Activated CD8-positive, alpha-beta memory T cell treated with anti-CD3 and anti-CD28 coated beads, Interleukin-2, amount 50 U/mL, for 24 hours (primary cell): ENCODE measurements at regions not wholly inside any gene's neighbourhood (a gene's known extent, or its start where the extent isn't known, plus 50 kb on each side); places are given as distances from the start of the nearest gene placed in this dataset.
"Not testable (repeated sequence)": the region's sequence is repeated elsewhere in the genome, so short reads cannot be mapped to it uniquely, and the experiment has no call there.

ENCODE experiments used
- DNase-seq: peaks from one replicate; pipeline ENCODE4 v3.0.0-alpha.2; 2020; ENCODE audit errors: extremely low read depth

DNA sequence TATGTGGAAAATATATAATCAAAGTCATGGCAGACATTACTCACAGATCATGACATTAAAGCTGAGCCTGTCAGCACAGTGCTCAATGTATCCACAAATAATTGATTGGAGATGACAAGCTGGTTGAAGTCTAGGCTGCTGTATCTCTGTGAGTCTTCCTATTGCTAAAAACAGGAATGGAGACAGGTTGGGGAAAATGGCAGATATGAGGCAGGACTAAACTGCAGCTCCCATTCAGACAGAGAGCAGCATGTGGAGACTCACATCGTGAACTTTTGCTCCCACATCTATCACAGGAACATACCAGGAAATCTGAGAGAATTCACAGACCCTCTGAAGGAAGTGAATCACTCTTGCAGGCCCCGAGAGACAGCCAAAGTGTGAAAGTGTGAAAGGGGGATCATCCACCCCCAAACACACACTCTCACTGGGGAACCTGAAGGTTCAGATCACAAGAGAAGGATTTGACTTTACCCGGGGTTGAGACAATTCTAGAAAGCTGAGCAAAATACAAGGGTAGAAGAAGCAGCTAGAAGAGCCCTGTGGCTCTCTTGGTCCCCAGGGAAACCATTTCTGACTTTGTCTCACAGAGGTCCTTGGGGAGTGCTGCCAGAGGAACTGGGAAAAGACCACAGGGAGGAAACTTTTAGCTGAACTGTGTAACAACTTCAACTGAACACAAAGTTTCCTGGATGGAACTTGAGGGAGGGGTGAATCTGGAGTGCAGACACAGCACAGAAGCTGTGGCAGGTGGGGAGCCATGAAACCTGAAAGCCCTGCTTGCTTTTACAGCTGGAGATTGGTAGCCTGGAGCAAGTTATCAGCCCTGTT lies 173.4 kb downstream of the S1PR1 start:
- no peak for DNase-seq

DNA sequence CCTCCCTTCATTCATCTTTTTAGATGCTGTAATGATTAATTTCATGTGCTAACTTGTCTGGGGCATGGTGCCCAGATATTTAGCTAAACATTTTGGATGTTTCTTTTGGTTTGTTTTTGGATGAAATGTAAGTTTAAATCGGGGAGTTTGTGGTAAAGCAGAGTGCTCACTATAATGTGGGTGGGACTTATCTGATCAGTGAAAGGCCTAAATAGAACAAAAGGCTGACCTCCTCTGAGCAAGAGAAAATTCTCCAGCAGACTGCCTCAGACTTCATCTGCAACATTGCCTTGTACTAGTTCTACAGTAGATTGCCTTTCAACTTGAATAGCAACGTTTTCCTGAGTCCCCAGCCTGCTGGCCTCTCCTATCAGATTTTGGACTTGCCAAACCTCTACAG lies 183.6 kb downstream of the S1PR1 start:
- no peak for DNase-seq

DNA sequence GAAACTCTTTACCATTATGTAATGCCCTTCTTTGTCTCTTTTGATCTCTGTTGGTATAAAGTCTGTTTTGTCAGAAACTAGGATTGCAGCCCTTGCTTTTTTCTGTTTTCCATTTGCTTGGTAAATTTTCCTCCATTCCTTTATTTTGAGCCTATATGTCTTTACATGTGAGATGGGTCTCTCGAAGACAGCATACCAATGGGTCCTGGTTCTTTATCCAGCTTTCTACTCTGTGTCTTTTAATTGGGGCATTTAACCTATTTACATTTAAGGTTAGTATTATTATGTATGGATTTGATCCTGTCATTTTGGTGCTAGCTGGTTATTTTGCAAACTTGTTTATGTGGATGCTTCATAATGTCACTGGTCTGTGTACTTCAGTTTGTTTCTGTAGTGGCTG lies 191.3 kb downstream of the S1PR1 start:
- not testable (repeated sequence) for DNase-seq

DNA sequence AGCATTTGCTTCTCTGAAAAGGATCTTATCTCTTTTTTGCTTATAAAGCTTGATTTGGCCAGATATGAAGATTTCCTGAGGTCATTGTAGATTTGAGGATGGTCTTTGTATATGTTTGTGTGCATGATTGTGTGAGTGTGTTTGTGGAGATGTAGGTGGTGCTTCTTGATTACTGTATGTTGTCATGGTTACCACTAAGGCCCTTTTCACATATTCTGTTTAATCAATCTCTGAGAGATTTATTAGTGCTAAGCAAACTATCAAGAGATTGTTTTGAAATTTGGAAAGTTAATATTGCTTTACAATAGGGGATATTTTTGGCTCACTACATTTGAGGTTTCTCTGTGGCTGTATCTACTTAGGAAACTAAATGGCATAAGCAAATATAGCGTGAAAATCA lies 191.7 kb downstream of the S1PR1 start:
- DNase-seq: no peak

DNA sequence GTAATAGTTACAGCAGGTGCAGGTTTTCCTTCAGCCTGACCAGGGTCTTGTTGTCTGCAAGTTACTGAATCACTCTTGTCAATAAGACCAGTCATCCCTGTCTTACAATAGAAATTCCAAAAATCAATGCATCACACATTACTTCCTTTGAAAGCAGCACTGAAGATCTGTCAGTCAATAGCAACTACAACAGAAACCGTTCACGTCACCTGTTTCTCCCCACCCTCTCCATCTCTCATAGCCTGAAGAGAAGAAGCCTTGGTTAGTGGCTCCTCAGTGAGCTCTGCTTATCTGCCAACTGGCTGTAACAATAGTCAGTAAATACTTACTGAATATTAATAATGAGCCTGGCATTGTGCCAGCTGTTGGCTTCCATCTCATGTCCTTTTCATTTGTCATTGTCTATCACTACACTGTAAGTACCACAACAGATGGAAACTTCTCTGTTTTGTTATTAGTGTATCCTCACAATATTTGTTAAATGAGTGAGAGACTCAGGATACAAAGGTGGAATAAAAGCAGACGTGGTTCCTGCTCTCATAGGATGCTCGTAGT lies 195.2 kb downstream of the S1PR1 start:
- no peak for DNase-seq

DNA sequence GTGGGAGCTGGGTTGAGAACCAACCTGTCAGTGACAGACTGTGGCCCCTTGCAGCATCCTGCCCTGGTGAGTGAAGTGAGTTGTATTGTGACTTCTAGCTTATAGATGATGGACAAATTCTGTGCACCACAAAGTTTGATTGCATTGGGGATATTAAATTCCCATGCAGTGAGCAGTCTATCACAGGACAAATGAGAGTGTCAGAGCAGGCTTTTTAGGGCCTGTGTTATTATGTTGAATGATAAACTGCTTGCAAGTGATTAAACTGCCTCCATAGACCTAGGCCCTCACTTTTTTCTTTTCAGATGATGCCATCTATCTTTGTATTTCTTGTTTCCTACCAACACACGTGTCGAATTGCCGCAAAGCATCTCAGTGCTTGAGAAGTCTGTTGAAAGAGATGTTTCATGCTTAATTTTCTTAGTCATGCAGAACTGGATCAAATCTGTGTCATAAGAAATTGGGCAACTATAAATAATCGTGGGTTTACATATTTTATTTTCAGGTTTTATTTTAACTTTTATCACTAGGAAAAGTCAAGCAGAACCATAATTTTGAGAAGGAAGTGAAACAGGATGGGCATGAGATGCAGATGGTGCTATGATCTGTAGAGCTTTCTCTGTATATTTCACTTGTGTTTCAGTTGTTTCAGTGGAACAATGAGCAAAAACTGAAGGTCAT lies 199.2 kb downstream of the S1PR1 start:
- no peak for DNase-seq

DNA sequence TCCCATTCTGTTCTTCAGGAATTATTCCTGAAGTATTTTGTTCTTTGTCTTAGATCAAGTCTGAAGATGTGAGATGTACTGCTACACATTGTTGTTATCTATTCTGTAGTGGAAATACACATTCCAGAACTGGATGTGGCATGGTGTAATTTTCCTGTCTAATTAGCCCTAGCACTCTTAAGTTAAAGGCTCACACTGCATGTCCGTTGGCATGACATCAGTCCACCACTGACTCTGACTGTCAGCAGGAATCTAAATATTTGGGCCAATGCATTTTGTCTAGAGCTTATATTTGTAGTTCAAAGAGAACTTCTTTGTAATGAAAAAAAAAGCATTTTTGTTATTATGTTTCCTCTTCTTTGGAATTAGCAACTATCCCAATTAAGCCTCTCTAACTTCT lies 201.0 kb downstream of the S1PR1 start:
- no peak for DNase-seq

DNA sequence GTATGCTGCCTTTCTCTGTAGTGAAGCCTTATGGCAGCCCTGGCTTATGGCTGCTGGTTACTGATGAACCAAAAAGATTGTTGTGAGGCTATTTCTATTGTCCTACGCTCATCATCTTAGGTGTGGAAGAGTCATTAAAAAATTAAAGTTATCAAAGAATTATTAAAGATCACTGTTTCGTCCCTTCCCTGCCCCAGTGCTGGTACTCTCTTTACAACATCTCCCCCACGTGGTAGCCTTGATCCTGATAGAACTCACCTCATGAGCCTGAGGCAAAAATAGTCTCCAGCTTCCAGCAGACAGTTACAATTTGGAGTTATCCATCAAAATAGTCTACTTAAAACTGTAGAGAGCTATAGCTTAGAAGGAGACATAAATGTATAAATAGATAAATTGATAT lies 201.5 kb downstream of the S1PR1 start:
- DNase-seq: no peak

DNA sequence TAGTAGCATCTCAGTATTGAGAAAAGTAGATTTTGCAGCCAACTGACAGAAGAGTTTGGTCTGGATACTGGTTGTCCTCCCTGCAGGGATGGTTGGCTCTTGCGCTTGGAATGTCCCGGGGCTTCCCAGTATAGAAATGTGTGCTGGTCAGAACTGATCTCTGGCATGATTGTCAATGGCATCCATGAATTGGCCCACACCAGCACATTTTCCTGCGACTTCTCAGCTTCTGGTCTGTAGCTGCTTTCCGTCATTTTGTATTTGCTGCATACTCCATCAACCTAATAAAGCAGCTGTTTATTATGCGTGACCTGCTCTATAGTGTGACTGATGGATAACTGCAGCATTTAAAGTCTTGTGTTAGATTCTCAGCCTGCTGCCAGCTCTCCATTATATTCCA lies 203.7 kb downstream of the S1PR1 start:
- DNase-seq: no peak

DNA sequence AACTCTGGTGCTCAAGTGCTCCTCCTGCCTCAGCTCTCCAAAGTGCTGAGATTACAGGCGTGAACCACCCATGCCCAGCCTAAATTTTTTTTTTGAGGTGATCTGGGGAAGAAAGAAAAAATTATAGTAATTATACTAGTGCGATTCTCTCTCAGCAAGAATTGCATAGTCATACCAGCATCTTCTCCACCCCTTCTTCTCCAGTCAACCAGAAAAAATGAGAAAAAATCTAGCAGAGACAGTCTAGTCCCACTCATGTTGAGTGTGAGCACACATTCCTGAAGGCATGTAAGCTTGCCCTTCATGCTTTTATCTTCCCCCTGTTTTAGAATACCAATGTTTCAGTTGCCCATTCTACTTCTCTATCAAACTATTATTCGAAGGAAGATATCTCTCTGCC lies 207.6 kb downstream of the S1PR1 start:
- DNase-seq: no peak

DNA sequence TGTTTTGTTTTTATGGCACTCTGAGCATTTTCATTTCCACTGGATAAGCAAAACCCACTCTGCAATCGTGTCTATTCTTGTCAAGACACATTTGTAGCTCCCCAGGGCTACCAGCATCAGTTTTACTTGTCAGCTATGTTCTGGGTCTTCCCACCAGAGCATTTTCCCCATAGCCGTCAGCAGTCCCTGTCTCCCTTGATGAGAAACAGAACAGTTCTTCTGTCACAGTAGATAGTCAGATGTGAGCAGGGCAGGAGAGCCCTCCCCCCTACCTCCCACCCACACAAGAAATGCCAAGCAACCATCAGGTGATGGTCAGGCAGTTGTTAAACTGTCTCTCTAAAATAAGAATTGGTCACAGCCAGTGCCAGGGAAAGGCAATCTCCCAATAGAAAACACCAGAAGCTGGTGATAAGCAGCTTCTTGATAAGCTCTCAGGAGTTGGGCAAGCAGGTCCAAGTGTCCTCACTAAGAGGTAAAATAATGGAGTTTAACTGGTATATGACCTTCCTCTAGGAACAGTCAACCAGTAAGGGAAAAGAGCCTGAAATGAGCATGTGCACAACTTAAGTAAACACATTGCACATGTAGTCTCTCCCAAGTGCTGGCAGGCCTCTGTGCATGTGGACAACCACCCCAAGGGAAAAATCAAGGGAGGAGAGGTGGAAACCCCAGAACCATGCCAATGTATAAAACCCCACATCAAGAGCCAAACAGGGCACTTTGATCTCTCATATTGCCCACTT lies 208.2 kb downstream of the S1PR1 start:
- DNase-seq: no peak

DNA sequence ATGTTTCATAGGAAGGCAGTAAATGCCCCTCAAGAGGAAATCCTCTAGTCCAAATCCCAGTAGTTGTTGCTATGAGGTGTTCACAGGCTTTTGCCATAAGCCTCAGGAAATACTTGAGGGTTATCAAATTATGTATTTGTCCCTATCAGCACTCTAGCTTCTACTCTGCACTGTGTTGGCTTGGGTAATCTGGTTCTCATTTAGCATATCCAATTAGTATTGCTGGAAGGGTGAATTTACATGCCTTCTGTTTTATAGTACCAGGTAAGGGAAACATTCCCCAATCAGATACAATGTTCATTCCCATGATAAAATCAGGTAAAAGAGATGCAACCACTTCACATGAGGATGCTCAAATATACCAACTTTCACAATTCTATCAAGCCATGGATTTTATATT lies 211.2 kb downstream of the S1PR1 start:
- DNase-seq: no peak

DNA sequence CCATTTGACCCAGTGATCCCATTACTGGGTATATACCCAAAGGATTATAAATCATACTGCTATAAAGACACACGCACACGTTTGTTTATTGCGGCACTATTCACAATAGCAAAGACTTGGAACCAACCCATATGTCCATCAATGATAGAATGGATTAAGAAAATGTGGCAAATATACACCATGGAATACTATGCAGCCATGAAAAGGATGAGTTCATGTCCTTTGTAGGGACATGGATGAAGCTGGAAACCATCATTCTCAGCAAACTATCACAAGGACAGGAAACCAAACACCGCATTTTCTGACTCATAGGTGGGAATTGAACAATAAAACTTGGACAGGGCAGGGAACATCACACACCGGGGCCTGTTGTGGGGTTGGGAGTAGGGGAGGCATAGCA lies 213.9 kb downstream of the S1PR1 start:
- not testable (repeated sequence) for DNase-seq

DNA sequence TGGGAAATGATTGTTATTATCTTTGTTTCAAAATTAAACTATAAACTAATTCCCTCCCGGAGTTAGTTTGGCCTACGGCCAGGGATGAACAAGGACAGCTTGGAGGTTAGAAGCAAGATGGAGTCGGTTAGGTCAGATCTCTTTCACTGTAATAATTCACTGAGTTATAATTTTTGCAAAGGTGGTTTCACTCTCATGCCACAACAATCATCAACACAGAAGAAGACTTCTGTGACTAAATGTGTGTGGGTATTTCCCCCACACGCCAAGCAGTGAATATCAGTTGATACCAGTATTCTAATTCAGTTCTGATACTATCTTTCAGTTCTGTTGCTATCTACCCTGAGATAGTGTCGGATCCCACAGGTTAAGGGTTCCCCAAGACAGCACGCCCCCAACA lies 215.1 kb downstream of the S1PR1 start:
- DNase-seq: no peak

DNA sequence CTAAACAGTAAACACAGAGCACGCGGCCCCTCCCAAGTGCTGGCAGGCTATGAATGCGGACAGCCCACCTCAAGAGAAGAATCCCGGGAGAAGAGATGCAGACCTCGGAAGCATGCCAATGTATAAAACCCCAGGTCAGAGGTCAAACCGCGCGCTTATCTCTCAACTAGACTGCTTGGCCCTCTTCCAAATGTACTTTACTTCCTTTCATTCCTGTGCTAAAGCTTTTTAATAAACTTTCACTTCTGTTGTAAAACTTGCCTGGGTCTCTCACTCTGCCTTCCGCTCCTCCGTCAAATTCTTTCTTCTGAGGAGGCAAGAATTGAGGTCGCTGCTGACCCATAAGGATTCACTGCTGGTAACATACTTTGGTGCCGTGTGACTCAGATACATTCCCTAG lies 216.0 kb downstream of the S1PR1 start:
- DNase-seq: no peak

DNA sequence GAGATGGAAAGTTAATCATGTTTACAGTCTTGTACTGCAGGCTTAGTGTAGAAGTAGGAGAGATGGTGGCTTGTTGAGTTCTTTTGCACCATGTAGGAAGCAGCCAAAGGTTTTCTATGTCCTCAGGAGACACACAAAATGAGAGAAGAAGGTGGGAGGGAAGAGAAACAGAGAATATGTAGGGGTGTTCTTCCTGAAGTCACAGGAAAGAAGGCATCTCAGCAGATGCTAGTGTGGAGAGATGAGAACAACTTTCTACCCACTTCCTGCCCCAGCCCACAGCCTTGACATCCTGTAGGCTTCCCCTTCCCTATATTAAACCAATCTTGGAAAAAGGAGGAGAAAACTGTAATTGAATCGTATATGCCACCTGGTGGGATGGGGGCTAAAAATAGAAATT lies 217.0 kb downstream of the S1PR1 start:
- no peak for DNase-seq

DNA sequence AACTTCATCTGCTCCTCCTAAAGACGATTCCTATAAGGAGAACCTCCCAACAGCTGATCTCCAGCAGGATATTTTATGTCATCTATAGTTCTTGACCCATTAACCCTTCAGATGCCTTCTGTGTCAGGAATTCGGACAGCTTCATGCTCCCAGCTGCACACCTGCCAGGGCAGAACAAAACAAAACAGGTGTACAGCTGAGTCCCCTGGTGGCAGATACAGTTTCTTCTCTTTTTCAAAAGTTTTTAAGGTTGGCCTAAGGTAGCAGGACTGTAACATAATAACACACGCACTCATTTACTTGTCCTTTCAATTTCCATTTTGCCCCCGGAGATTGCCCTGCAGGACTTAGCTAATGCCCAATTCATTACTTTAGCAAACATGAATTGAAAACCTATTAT lies 218.3 kb downstream of the S1PR1 start:
- DNase-seq: no peak

DNA sequence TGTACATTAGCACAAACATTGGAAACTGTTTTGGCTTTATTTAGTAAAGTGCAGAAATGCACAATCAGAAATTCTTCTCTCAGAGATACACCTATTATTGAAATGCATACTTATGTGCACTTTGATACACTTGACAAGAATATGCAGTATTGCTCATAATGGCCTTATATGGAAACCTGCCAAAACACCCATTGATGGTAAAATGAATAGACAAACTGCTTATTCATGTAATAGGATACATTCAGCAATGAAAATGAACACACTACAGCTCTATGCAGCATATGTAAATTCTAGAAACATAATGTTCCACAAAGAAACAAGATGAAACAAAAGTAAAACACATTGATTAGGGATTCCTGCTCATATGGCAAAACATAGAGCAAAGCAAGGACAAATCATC lies 223.9 kb downstream of the S1PR1 start:
- DNase-seq: no peak

DNA sequence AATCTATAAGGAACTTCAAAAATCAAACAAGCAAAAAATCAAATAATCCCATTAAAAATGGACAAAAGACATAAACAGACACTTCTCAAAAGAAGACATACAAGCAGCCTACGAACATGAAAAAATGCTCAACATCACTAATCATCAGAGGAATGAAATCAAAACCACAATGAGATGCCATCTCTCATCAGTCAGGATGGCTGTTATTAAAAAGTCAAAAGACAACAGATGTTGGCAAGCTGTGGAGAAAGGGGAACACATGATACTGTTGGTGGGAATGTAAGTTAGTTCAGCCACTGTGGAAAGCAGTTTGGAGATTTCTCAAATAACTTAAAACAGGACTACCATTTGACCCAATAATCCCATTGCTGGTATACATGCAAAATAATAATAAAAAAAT lies 226.4 kb downstream of the S1PR1 start:
- DNase-seq: no peak

DNA sequence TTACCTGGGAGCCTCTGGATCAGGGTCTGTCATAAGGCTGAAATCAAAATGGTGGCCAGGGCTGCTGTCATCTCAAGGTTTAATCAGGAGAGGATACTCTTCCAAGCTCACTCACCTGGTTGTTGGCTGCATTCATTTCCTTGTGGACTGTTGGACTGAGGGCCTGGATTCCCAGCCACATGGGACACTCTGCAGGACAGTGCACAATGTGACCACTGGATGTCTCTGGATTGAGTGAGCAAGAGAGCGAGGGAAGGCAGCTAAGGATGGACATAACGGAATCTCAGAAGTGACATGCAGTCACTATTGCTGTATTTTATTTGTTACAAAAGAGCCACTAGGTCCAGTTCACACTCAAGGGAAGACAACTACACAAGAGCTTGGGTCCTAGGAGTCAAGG lies 229.1 kb downstream of the S1PR1 start:
- DNase-seq: no peak

DNA sequence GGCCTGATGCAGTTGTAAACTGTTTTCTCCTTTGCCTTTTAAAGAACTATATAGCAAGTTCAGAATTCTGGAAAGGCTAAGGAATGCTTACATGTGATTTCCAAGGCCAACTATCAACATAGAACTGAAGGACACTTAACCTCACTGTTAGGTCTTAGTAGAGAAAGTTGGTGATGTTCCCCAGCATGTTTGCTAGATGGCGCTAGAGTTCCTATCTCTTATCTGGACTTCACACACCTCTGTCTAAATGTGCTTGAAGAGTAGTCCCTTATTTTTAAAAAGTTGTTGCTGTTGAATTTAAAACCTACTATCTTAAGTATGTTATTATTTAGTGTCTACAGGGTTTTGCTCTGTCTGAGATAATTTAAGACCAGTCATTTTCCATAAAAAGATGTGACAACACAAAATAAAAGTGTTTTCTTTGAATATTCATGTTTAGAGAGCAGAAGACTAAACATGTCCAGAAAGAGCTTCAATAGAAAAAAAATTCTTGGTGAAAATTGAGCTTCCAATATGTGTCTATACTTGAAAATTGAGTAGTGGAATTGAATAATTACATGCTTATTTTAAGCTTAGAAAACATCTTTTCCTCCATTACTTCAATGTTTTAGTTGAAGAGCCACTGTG lies 237.3 kb downstream of the S1PR1 start:
- no peak for DNase-seq

DNA sequence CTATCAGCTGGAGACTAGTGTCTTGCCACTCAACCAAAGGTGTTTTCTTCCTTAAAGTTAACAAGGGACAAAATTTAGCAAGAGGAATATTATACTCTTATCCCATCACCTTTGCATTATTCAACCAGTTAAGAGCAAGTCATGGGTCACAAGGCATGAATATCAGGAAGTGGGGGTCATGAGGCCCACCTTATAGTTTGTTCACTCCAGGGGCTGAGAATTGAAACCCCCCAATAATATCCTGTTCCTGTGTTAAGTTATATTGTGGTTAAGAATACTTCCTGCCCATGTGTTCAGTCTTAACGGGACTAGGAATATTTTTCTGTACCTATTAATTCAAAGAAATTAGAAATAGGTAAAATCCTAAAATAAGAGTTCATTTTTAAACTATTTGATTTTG lies 239.7 kb downstream of the S1PR1 start:
- no peak for DNase-seq
